Activated naive CD4-positive, alpha-beta T cell treated with anti-CD3 and anti-CD28 coated beads, Interleukin-2, amount 10 ng/mL, durations not matched to agents 7 days and 5 days (primary cell): ENCODE measurements at regions not wholly inside any gene's neighbourhood (a gene's known extent, or its start where the extent isn't known, plus 50 kb on each side); places are given as distances from the start of the nearest gene placed in this dataset.

Source experiments
- CTCF ChIA-PET: fragments of 350-600 bp; sonication (Branson Sonifier 250); formaldehyde crosslinking; loops from one replicate; lab custom pipeline; 2021; ENCODE audit warnings: antibody characterized with exemption; lab: Charles Lee
- DNase-seq: peaks from one replicate; pipeline ENCODE4 v3.0.0-alpha.2; 2020
- H3K27ac Mint-ChIP-seq: one replicate; pipeline ENCODE4 v1.8.0; 2021; ENCODE audit warnings: mild to moderate bottlenecking, moderate library complexity, mixed read lengths
- H3K27me3 Mint-ChIP-seq: one replicate; pipeline ENCODE4 v1.8.0; 2021; ENCODE audit warnings: mild to moderate bottlenecking, mixed read lengths
- H3K36me3 Mint-ChIP-seq: one replicate; pipeline ENCODE4 v1.8.0; 2021; ENCODE audit warnings: mixed read lengths
- H3K4me1 Mint-ChIP-seq: one replicate; pipeline ENCODE4 v1.8.0; 2021; ENCODE audit warnings: mixed read lengths
- H3K4me3 Mint-ChIP-seq: one replicate; pipeline ENCODE4 v1.8.0; 2021; ENCODE audit warnings: mild to moderate bottlenecking, moderate library complexity, mixed read lengths
- H3K9me3 Mint-ChIP-seq: one replicate; pipeline ENCODE4 v1.8.0; 2021; ENCODE audit warnings: mixed read lengths

DNA sequence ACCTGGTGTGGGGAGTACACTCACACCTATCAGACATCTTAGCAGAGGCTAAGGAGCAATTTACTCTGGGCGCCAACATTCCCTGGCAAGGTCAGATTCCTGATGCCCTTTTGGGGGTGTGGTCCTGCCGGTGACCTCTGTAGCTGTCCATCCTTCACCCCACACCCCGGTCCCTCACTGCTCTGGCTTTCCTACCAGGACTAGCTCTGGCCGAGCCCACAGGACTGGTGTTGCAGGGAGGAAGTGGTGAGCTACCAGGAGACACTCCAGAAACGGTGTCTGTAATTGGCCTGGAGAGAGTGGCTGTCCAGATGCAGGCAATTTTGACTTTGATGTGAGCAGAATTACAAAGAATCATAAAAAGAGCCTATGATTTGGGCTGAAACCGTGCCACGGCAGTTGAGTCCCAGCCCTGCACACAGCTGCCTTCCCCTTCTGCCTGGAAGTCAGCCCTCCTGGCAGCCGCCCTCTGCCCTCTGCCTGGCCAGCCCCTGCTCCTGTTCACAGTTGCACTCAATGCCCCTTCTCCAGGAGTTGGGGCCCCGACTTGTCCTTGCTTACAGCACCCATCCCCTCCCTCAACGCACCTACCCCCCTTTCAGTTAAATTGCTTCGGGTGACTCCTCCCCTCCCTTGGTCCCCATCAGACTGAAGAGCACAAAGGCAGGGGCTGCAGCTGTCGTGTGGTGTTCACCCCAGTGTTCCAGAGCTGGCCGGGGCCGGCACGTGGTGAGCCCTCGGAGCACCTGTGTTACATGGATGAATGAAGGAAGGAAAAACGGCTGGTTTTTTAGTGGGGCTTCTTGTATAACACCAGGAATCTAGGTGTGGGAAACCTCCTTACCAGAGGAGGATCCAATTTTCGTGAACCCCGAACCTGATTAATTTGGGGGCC lies 80.2 kb upstream of the TPM1 start:
- Mint-ChIP-seq H3K36me3 (no peaks in the 10 kb centered on the region), H3K27ac (no peak overlapping the region), H3K27me3 (peaks cover 17% of the 10 kb centered on the region), H3K4me1 (no peaks in the 10 kb centered on the region), H3K9me3 (no peaks in the 10 kb centered on the region), H3K4me3 (no peak overlapping the region)
- DNase-seq, result no peak
- CTCF ChIA-PET, result no interaction called here

DNA sequence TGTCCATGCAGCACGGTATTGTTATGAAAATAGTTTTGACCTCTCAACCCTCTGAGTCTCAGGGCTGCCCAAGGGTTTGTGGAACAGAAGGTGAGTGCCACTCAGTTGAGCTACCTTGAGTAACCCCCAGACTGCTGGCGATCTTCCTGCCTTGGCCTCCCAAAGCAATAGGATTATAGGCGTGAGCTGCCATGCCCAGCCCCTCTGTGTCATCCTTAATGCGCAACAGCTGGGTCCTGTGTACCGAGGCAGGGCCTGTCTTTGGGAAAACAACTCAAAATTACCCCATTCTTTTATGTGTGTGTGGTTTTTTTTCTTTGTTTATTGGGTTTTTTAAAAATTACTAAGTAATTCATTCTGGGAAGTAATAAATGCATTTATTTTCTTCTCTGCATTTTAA lies 78.3 kb upstream of the TPM1 start:
- CTCF ChIA-PET, result no interaction called here

DNA sequence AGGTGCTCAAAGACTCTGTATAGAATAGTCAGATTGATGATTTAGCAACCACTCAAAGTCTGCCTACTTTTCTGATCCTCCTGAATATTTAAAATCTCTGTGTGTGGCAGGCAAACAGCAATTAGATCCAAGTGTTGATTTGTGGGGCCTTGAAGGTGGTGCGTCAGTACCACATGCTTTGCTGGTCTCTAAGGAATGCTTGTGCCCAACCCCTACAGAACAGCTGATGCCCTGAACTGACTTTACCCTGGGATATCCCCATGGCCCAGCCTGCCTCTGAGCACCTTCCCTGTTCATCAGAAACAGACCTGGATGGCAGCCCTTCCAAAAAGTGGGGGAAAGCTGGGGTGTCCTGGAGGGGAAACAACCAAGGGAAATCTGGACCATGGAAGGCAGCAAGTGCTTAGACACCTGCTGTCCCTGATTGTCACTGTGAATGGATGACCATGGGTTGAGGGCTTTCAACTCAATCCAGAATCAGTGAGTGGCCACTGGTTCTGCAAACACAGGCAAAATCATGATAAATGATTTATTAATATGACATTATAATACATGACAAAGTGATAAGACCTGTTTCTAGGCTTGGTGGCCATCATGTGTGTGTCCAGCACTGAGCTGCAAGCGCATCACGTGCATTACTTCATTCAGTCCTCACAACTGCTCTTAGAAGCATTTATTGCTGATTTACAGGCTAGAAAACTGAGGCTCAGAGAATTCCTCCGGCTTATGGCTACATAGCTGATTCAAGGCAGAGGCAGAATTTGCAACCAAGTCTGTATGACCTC lies 76.1 kb upstream of the TPM1 start:
- no peaks in the 10 kb centered on the region for H3K27me3 Mint-ChIP-seq
- H3K4me3 Mint-ChIP-seq, result no peak overlapping the region
- H3K9me3 Mint-ChIP-seq, result no peaks in the 10 kb centered on the region
- CTCF ChIA-PET, result no interaction called here
- H3K36me3 Mint-ChIP-seq, result no peaks in the 10 kb centered on the region
- H3K27ac Mint-ChIP-seq, result no peak overlapping the region
- H3K4me1 Mint-ChIP-seq, result no peaks in the 10 kb centered on the region
- no peak for DNase-seq

More for the DNA sequence above, 78.3 kb upstream of the TPM1 start:
- Mint-ChIP-seq H3K27me3 (peaks cover 11% of the 10 kb centered on the region), H3K9me3 (no peaks in the 10 kb centered on the region), H3K4me3 (no peak overlapping the region), H3K4me1 (no peaks in the 10 kb centered on the region), H3K27ac (no peak overlapping the region), H3K36me3 (no peaks in the 10 kb centered on the region)
- DNase-seq, result no peak

DNA sequence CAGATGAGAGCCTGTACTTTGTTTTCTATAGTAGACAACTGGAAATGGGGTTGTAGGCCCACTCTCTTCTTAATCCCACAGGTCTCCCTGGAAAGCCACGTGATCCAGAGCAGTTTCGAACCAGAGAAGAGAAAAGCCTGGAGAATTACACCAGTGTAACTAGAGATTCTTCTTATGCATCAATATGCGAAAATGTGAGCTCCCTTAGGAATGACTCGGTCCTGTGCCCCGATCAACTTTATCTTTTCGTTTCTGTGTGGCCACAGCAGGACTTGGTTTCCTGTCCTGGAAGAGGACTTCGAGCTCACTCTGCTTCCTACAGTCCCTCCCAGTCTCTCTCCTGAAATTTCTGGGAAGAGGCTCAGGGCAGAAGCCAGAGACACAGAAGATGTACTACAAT lies 73.8 kb upstream of the TPM1 start:
- Mint-ChIP-seq H3K27me3 (peaks cover 4% of the 10 kb centered on the region), H3K9me3 (no peaks in the 10 kb centered on the region), H3K4me3 (no peak overlapping the region), H3K4me1 (no peaks in the 10 kb centered on the region), H3K27ac (no peak overlapping the region), H3K36me3 (no peaks in the 10 kb centered on the region)
- DNase-seq, result no peak
- CTCF ChIA-PET, result no interaction called here

DNA sequence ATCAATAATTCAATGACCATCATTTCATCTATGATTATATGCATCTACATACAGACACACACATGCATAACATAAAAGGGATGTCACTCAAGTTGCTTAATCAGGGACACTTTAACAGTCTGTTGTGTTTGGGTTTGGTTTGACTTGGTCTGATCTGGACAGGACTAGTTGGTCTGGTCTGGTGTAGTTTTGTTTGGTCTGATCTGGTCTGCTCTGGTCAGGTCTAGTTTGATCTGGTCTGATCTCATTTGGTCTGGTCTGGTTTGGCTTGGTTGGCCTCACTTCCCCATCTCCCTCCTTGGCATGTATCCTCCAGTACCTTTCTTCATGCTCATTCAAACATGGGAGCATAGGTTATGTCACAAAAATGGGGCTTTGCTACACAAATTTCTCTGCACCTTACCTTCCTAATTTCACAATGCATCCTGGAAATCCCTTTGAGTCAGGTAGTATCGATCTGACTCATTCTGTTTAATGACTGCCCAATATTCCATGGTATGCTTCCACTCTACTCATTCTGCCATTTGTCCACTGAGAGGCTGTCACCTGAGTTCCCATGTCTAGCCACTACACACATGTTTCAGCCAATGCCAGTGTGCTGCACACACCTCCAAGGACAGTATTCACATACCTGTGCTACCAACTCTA lies 73.0 kb upstream of the TPM1 start:
- no peaks in the 10 kb centered on the region for H3K36me3 Mint-ChIP-seq
- H3K27ac Mint-ChIP-seq, result no peak overlapping the region
- H3K27me3 Mint-ChIP-seq, result peaks cover 4% of the 10 kb centered on the region
- no peak for DNase-seq
- CTCF ChIA-PET, result no interaction called here
- H3K9me3 Mint-ChIP-seq, result no peaks in the 10 kb centered on the region
- no peak overlapping the region for H3K4me3 Mint-ChIP-seq
- no peaks in the 10 kb centered on the region for H3K4me1 Mint-ChIP-seq

DNA sequence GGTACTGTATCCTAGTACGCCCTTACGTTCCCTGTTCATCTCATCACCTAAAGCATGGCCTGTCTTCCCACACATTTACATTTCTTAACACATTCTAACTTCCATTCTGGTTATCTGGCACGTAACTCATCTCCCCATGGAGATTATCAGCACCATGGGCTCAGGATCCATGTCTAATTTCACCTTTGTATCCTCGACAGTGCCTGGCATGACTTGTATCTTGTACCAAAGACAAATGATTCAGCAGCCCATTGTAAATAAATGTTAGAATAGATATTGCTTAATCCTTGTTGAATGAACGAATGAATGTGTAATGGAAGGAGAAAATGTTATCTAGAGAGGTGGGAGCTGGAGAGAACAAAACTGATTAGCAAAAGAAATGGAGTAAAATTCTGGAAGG lies 69.7 kb upstream of the TPM1 start:
- no peak overlapping the region for H3K4me3 Mint-ChIP-seq
- CTCF ChIA-PET, result no interaction called here
- H3K4me1 Mint-ChIP-seq, result no peaks in the 10 kb centered on the region
- H3K36me3 Mint-ChIP-seq, result no peaks in the 10 kb centered on the region
- H3K27ac Mint-ChIP-seq, result no peak overlapping the region
- no peak for DNase-seq
- no peaks in the 10 kb centered on the region for H3K9me3 Mint-ChIP-seq
- peaks cover 4% of the 10 kb centered on the region for H3K27me3 Mint-ChIP-seq

DNA sequence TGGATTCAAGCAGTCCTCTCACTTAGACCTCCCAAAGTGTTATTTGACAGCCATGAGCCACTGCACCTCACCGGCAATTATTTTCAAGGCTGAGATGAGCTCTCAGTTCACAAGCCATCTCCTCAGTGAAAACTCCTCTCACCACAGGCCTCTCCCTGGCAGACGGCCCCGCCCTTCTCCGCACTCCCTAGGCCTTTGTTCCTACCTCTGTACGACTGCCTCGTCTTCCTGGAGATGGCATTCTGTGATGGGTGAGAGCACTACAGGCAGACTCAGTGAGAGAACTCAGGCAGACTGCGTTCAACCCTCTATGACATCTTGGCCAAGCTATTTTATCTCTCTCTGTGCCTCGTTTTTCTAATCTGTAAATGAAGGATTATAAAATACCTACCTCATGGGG lies 67.0 kb upstream of the TPM1 start:
- Mint-ChIP-seq H3K4me1 (no peaks in the 10 kb centered on the region), H3K27me3 (peaks cover 16% of the 10 kb centered on the region), H3K27ac (no peak overlapping the region), H3K9me3 (no peaks in the 10 kb centered on the region), H3K36me3 (no peaks in the 10 kb centered on the region), H3K4me3 (no peak overlapping the region)
- CTCF ChIA-PET, result no interaction called here
- DNase-seq, result no peak

DNA sequence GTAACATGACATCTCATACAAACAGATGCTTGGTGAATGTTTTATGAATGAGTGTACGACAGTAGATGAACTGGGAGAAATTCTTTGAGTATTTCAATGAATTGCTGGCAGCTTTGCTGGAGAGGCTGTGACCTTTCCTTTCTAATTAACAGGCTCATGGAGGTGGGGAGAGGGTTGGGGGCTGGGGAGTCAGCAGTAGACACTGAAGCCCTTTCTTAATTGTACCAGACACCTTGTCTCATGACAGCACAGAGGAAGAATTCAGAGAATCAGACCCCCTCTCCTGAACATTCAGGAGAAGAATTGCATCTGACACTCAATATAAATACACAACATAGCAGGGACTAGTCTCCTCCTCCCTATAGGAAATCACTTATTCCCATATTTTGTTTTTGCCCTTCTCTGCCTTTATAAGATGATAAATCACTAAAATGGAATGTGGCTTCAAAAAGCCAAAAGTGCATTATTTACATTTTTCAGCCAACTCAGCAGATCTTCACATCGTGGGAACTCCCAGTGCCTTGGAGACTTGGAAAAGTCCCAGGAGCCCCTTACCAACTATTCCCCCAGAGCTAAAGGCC lies 66.2 kb upstream of the TPM1 start:
- H3K27me3 Mint-ChIP-seq, result peaks cover 16% of the 10 kb centered on the region
- CTCF ChIA-PET, result no interaction called here
- H3K4me3 Mint-ChIP-seq, result no peak overlapping the region
- H3K27ac Mint-ChIP-seq, result no peak overlapping the region
- no peaks in the 10 kb centered on the region for H3K4me1 Mint-ChIP-seq
- no peaks in the 10 kb centered on the region for H3K36me3 Mint-ChIP-seq
- DNase-seq, result no peak
- H3K9me3 Mint-ChIP-seq, result no peaks in the 10 kb centered on the region

DNA sequence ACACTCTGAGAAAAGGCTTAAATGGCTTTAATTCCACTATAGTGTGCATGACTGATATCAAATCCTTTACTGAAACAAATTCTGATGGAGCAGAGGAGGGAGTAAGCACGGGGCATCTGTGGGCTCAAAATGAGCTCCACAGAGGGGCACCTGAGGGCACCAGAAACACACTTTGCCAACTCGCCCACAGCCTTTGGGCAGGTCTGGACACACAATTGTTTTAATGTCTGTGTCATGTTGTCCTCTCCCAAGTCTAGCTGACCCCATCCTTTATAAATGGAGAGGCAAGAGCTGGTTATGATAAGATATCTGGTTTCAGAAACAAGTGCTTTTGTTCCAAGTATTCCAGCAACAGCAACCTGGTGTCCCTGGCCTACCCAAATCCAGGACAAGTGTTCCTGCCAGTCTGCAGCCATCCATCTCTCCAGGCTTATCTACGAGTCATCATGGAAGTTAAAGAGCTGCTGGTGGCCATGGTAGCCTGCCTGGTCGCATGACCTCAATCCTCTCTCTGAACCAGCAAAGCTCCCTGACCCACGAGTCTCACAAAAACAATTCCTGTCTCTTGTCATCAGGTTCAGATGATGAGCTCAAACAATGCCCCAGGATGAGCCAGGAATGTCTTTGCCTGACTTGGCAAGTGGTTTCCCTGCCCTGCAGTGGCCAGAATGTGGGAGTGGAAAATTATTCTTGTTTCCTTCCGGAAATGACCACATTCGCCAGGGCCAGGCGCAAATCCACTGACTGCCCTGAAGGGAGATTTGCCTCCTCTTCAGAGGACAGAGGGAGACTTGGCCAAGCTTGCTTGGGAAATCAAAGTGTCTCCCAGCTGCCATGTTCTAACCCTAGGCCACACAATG lies 64.4 kb upstream of the TPM1 start:
- H3K4me1 Mint-ChIP-seq, result no peaks in the 10 kb centered on the region
- H3K4me3 Mint-ChIP-seq, result no peak overlapping the region
- H3K9me3 Mint-ChIP-seq, result no peaks in the 10 kb centered on the region
- no peak overlapping the region for H3K27ac Mint-ChIP-seq
- no peak for DNase-seq
- no peaks in the 10 kb centered on the region for H3K36me3 Mint-ChIP-seq
- CTCF ChIA-PET, result interaction anchor here (1.0 kb wide), 1 partner anchor 70 kb away, joined by 3 read pairs; no protein-coding TSS in a partner anchor
- peaks cover 14% of the 10 kb centered on the region for H3K27me3 Mint-ChIP-seq

DNA sequence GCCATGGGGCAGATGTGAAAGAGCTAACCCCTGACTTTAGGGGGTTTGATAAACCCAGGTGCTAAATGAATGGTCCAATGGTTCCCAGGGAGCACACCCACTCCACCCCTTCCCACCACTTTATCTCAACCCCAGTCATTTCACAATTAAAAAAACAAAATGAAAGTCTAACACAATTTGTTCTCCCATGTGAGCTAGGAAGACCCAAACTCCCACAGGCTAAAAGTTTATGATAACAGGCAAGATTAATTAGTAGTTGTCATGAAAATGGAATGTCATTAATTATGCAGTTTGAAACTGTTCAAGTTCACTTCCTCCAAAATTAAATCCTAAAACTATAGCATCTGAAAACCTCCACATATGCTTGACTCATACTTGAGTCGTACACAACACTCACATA lies 63.3 kb upstream of the TPM1 start:
- Mint-ChIP-seq H3K4me1 (no peaks in the 10 kb centered on the region), H3K36me3 (no peaks in the 10 kb centered on the region), H3K27me3 (peaks cover 15% of the 10 kb centered on the region), H3K27ac (no peak overlapping the region), H3K4me3 (no peak overlapping the region), H3K9me3 (no peaks in the 10 kb centered on the region)
- CTCF ChIA-PET, result no interaction called here
- no peak for DNase-seq

DNA sequence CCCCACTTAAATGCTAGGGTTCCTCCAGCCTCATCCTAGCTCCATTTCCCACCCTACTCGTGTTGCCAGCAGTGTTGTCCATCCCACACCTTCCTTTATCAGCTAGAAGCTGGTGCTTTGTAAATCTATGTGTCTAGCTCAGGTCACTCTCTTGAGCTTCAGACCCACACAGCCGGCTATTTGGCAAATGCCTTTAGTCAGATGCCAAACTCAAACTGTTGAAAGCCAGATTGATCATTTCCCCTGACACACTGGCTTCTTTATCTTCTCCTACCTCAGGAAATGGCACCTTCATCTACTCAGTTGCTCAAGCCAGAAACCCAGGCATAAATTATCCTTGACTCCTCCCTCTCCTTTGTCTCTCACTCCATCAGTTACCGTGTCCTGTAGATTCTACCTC lies 61.5 kb upstream of the TPM1 start:
- Mint-ChIP-seq H3K4me3 (no peak overlapping the region), H3K36me3 (no peaks in the 10 kb centered on the region), H3K4me1 (no peaks in the 10 kb centered on the region), H3K27me3 (peaks cover 18% of the 10 kb centered on the region), H3K27ac (no peak overlapping the region), H3K9me3 (no peaks in the 10 kb centered on the region)
- CTCF ChIA-PET, result no interaction called here
- no peak for DNase-seq

DNA sequence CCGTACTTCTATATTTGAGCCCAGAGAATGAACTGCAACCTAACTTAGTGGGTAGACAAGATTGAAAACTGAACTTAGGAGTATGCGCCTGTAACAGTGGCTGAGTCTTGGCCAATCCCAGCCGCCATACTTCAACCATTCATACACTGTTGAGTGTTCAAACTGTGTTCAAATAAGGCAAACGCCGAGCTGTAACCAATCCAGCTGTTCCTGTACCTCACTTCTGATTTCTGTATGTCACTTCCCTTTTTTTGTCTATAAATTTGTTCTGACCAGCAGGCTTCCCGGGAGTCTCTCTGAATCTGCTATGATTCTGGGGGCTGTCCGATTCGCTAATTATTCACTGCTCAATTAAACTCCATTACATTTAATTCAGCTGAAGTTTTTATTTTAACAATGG lies 58.6 kb upstream of the TPM1 start:
- H3K9me3 Mint-ChIP-seq, result no peaks in the 10 kb centered on the region
- no peak overlapping the region for H3K27ac Mint-ChIP-seq
- H3K4me1 Mint-ChIP-seq, result no peaks in the 10 kb centered on the region
- H3K27me3 Mint-ChIP-seq, result peaks cover 20% of the 10 kb centered on the region
- CTCF ChIA-PET, result interaction anchor here (0.7 kb wide), 1 partner anchor 544 kb away, joined by 3 read pairs; no protein-coding TSS in a partner anchor
- H3K36me3 Mint-ChIP-seq, result no peaks in the 10 kb centered on the region
- no peak for DNase-seq
- no peak overlapping the region for H3K4me3 Mint-ChIP-seq

DNA sequence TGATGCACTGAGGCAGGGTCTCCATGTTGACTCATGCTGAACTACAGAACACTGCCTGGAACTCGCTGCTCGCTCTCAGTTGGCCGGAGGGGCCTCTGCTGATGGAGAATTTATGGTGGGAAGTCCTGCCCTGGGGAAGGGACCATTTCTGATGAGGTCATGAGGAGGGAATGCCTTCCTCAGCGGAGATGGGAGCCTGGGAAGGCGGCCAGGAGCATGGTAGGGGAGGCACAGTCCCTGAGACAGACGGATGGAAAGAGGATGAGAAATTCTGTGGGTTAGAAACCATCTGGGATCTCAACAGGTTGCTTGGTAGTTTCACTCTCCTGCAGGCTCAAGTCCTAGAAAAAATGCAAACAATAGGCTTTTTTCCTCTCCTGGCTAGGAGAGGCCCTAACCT lies 56.8 kb upstream of the TPM1 start:
- H3K27ac Mint-ChIP-seq, result no peak overlapping the region
- H3K4me3 Mint-ChIP-seq, result no peak overlapping the region
- H3K9me3 Mint-ChIP-seq, result no peaks in the 10 kb centered on the region
- no peak for DNase-seq
- peaks cover 17% of the 10 kb centered on the region for H3K27me3 Mint-ChIP-seq
- CTCF ChIA-PET, result no interaction called here
- H3K4me1 Mint-ChIP-seq, result no peaks in the 10 kb centered on the region
- H3K36me3 Mint-ChIP-seq, result no peaks in the 10 kb centered on the region
